ENCODE measurements at regions not wholly inside any gene's neighbourhood (a gene's known extent, or its start where the extent isn't known, plus 50 kb on each side); places are given as distances from the start of the nearest gene placed in this dataset.

DNA sequence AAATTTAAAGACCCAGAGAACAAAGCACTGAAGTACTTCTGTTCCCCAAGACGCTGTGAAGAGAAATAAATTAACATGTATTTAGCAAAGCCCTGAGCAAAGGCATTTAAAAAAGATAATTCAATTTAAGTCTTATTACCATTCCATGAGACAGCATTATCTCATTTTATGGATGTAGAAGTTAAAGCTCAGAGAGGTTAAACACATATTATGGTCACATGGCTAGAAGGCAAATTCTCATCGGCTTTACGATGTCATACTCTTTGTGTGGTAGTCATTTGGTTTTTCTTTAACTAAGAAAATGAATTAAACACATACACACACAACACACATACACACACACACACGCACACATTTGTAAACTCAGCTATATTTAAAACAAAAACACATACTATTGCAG lies 262.7 kb downstream of the HS3ST1 start:
- Histone ChIP-seq H3K23ac (ENCODE audit: low read depth, low read length) (no peak overlapping the region), H3K18ac (ENCODE audit: low read depth, low read length) (no peak overlapping the region), H3K56ac (ENCODE audit: extremely low read depth, insufficient read depth, low read length) (no peak overlapping the region), H3K14ac (replicated peaks; ENCODE audit: low read depth, low read length) (no peak overlapping the region), H3K9ac (ENCODE audit: low read depth, low read length) (no peak overlapping the region), H3K9me1 (ENCODE audit: insufficient read depth, low read length) (no peaks in the 10 kb centered on the region), H2AFZ (replicated peaks; ENCODE audit: low read length, poor library complexity) (no peak overlapping the region), H2BK5ac (ENCODE audit: low read depth, low read length, poor library complexity, severe bottlenecking) (no peak overlapping the region), H3K4me1 (ENCODE audit: control insufficient read depth, insufficient read depth, low read length) (no peaks in the 10 kb centered on the region), H4K20me1 (ENCODE audit: insufficient read depth, low read length) (no peaks in the 10 kb centered on the region), H2AK5ac (ENCODE audit: low read depth, low read length) (no peak overlapping the region), H3K4me3 (ENCODE audit: insufficient read depth, low read depth, low read length) (no peak overlapping the region), H3K4me2 (ENCODE audit: low read depth, low read length) (no peak overlapping the region), H3K36me3 (ENCODE audit: control insufficient read depth, insufficient read depth, low read length) (no peaks in the 10 kb centered on the region), H2BK120ac (ENCODE audit: low read depth, low read length) (no peak overlapping the region), H2BK20ac (ENCODE audit: low read depth, low read length) (no peak overlapping the region), H4K91ac (ENCODE audit: insufficient read depth, low read depth, low read length) (no peak overlapping the region), H3K4ac (ENCODE audit: low read depth, low read length) (no peak overlapping the region), H4K8ac (ENCODE audit: low read depth in 2 of 2, low read length in 2 of 2) (no peak overlapping the region), H3K79me1 (ENCODE audit: low read depth in 1 of 2, low read length in 2 of 2) (no peaks in the 10 kb centered on the region), H3K9me3 (ENCODE audit: control insufficient read depth, insufficient read depth, low read length) (peaks cover 5% of the 10 kb centered on the region; the same call in 1 of the 2 replicates), H2AK9ac (replicated peaks; ENCODE audit: low read depth, low read length, poor library complexity) (no peak overlapping the region), H3K27me3 (ENCODE audit: control insufficient read depth, insufficient read depth, low read length) (no peaks in the 10 kb centered on the region), H3K27ac (ENCODE audit: insufficient read depth, low read length) (no peak overlapping the region), H2BK15ac (ENCODE audit: low read depth, low read length) (no peak overlapping the region), H4K5ac (ENCODE audit: low read depth, low read length) (no peak overlapping the region)
- no CpG with 5 or more reads among the region's 4 CpGs for WGBS, 2 experiments (ENCODE audit: extremely low coverage in 2 of 2, insufficient read length in 1 of 2)
- no peak for DNase-seq
- ChIA-PET CTCF (no interaction called here), POLR2A (ENCODE audit: unreplicated experiment) (no interaction called here)
- BruUV-seq (replicated peaks), result no TSS peak
- in situ Hi-C loops (cut with MboI; ENCODE audit: low sequenced_read_pairs) (no loop called here), intact Hi-C loops (cut with micrococcal nuclease) (no loop called here), dilution Hi-C loops (cut with HindIII; ENCODE audit: low sequenced_read_pairs, unreplicated experiment) (no loop called here)
- no peak for TF ChIP-seq USF2 (IDR thresholded peaks at IDR 0.05; ENCODE audit: low read depth, low read length)
- no peak for TF ChIP-seq RCOR1 (IDR thresholded peaks at IDR 0.05; ENCODE audit: insufficient replicate concordance, low read length)
- TF ChIP-seq BHLHE40 (IDR thresholded peaks at IDR 0.05; ENCODE audit: low read depth, low read length), result no peak
- TF ChIP-seq RAD21 (IDR thresholded peaks at IDR 0.05; ENCODE audit: low read length), result no peak
- TF ChIP-seq NFE2L2 (IDR thresholded peaks at IDR 0.05; ENCODE audit: low read depth, low read length), result no peak
- TF ChIP-seq CEBPB (IDR thresholded peaks at IDR 0.05; ENCODE audit: low read depth, low read length), result no peak
- TF ChIP-seq MAZ (IDR thresholded peaks at IDR 0.05; ENCODE audit: borderline replicate concordance, low read depth, low read length), result no peak
- TF ChIP-seq CHD1 (IDR thresholded peaks at IDR 0.05; ENCODE audit: low read depth, low read length), result no peak
- TF ChIP-seq RFX5 (IDR thresholded peaks at IDR 0.05; ENCODE audit: low read depth, low read length), result no peak
- TF ChIP-seq, protein P1, sequence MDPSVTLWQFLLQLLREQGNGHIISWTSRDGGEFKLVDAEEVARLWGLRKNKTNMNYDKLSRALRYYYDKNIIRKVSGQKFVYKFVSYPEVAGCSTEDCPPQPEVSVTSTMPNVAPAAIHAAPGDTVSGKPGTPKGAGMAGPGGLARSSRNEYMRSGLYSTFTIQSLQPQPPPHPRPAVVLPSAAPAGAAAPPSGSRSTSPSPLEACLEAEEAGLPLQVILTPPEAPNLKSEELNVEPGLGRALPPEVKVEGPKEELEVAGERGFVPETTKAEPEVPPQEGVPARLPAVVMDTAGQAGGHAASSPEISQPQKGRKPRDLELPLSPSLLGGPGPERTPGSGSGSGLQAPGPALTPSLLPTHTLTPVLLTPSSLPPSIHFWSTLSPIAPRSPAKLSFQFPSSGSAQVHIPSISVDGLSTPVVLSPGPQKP (IDR thresholded peaks at IDR 0.05; ENCODE audit: borderline replicate concordance, low read depth, low read length), result no peak
- TF ChIP-seq MXI1 (IDR thresholded peaks at IDR 0.05; ENCODE audit: borderline replicate concordance, low read depth, low read length), result no peak
- no peak for TF ChIP-seq POLR2A (IDR thresholded peaks at IDR 0.05; ENCODE audit: low read depth, low read length)
- TF ChIP-seq FOS (IDR thresholded peaks at IDR 0.05; ENCODE audit: low read depth, low read length), result no peak
- no peak for TF ChIP-seq SMC3 (IDR thresholded peaks at IDR 0.05; ENCODE audit: low read depth, low read length)
- ATAC-seq (ENCODE audit: low read depth), result no peak

Measured in IMR-90 (cell line).